K562 (cell line): ENCODE measurements at regions not wholly inside any gene's neighbourhood (a gene's known extent, or its start where the extent isn't known, plus 50 kb on each side); places are given as distances from the start of the nearest gene placed in this dataset.

ENCODE experiments used
- ATAC-seq: fragments of 200-7000 bp; cut with Tn5 transposase; 3 replicates; pipeline ENCODE4 v1.9.1; 2020; ENCODE audit warnings: moderate library complexity
- BruUV-seq: library from RNA; stranded (reverse); fragments of 400-500 nt; replicated peaks from 2 replicates; lab custom pipeline; 2021; lab: Mats Ljungman, UMichigan
- CTCF ChIA-PET: fragments of 300-600 bp; formaldehyde crosslinking; extraction: SDS; loops from one replicate; lab custom pipeline; 2021; ENCODE audit warnings: low intra/inter-chr PET ratio; lab: Yijun Ruan, JAX
- POLR2A ChIA-PET: fragments of 300-600, 350-650 bp; sonication (Branson Sonifier 250); formaldehyde crosslinking; extraction: SDS; loops from one replicate; lab custom pipeline; 2021; ENCODE audit warnings: antibody characterized with exemption, inconsistent platforms; lab: Yijun Ruan, JAX
- DNase-seq, 4 experiments: peaks; one replicate each; pipeline versions ENCODE4 v3.0.0 to v3.0.0-alpha.2; 2011 to 2018; ENCODE audit warnings: low spot score in 3 of 4, mixed read lengths in 3 of 4; ENCODE audit errors: extremely low read depth in 1 of 4
- FAIRE-seq: peaks from 2 replicates; lab custom pipeline; 2011; peaks lifted over from hg19 to GRCh38; lab: Jason Lieb, UNC
- H2AFZ ChIP-seq: 2 replicates; pipeline ENCODE4 v1.6.0; 2011; ENCODE audit warnings: low read depth, low read length, control low read depth, inconsistent platforms
- H3K27ac ChIP-seq: fragments of 200-600 bp; 3 replicates; pipeline ENCODE4 v1.8.0; 2011; ENCODE audit warnings: low read depth, mild to moderate bottlenecking, control low read depth, inconsistent platforms, low read length, moderate library complexity, mixed read lengths; ENCODE audit errors: extremely low read depth
- H3K27me3 ChIP-seq, 2 experiments: fragments of 300-600 bp in 1 of 2; 2 replicates in 1 of 2; 3 replicates in 1 of 2; pipeline versions ENCODE4 v1.6.0 to v1.8.0; 2011; ENCODE audit warnings: inconsistent platforms in 2 of 2, low read length in 2 of 2, mild to moderate bottlenecking in 1 of 2, mixed read lengths in 1 of 2, moderate library complexity in 1 of 2; ENCODE audit not compliant: control insufficient read depth in 2 of 2, insufficient read depth in 2 of 2
- H3K36me3 ChIP-seq: fragments of 300-600 bp; 3 replicates; pipeline ENCODE4 v1.8.0; 2011; ENCODE audit warnings: mild to moderate bottlenecking, low read length, inconsistent platforms; ENCODE audit not compliant: control insufficient read depth, insufficient read depth
- H3K4me1 ChIP-seq, 2 experiments: fragments of 200-600 bp in 1 of 2; replicated peaks in 1 of 2; 2 replicates in 1 of 2; 3 replicates in 1 of 2; pipeline versions ENCODE4 v1.5.1 to v1.8.0; 2011; ENCODE audit warnings: inconsistent platforms in 2 of 2, low read length in 2 of 2, mild to moderate bottlenecking in 1 of 2, mixed read lengths in 1 of 2, moderate library complexity in 1 of 2; ENCODE audit not compliant: control insufficient read depth in 2 of 2, insufficient read depth in 2 of 2
- H3K4me2 ChIP-seq: 2 replicates; pipeline ENCODE4 v1.6.1; 2011; ENCODE audit warnings: low read length, control low read depth, inconsistent platforms, mixed read lengths; ENCODE audit not compliant: insufficient read depth
- H3K4me3 ChIP-seq: fragments of 200-600 bp; sonication (generic), shearing (Covaris generic); 2 replicates; pipeline ENCODE4 v1.5.1; 2016; ENCODE audit warnings: control low read depth, inconsistent platforms
- H3K79me2 ChIP-seq: fragments of 200-600 bp; 3 replicates; pipeline ENCODE4 v1.8.0; 2011; ENCODE audit warnings: low read length, inconsistent platforms; ENCODE audit not compliant: control insufficient read depth, insufficient read depth
- H3K9ac ChIP-seq, 2 experiments: 2 replicates each; pipeline versions ENCODE4 v1.6.0 to v1.6.1; 2011; ENCODE audit warnings: low read depth in 2 of 2, low read length in 2 of 2, control low read depth in 1 of 2, inconsistent platforms in 1 of 2, mild to moderate bottlenecking in 1 of 2, mixed read lengths in 1 of 2; ENCODE audit not compliant: insufficient read depth in 1 of 2
- H3K9me1 ChIP-seq: one replicate; pipeline ENCODE4 v1.6.0; 2011; ENCODE audit warnings: inconsistent platforms, mild to moderate bottlenecking, low read length, moderate library complexity; ENCODE audit not compliant: control insufficient read depth, insufficient read depth
- H3K9me3 ChIP-seq: replicated peaks from 2 replicates; pipeline ENCODE4 v1.5.1; 2011; ENCODE audit warnings: low read depth, low read length, inconsistent platforms; ENCODE audit not compliant: control insufficient read depth, insufficient read depth
- H4K20me1 ChIP-seq: replicated peaks from 2 replicates; pipeline ENCODE4 v1.6.1; 2011; ENCODE audit warnings: low read length, inconsistent platforms, mixed read lengths; ENCODE audit not compliant: control insufficient read depth, insufficient read depth
- COPS2 ChIP-seq: fragments of 450-650 bp; conservative IDR thresholded peaks from 2 replicates; pipeline ENCODE4 v1.6.1; 2016; ENCODE audit warnings: mild to moderate bottlenecking, moderate library complexity
- EP300 ChIP-seq: IDR thresholded peaks from 2 replicates; pipeline ENCODE4 v1.6.1; 2012; ENCODE audit warnings: low read length, improper control_type of control experiment
- HDAC3 ChIP-seq: fragments of 450-650 bp; IDR thresholded peaks from 2 replicates; pipeline ENCODE4 v1.6.1; 2018; ENCODE audit warnings: borderline replicate concordance, mild to moderate bottlenecking, moderate library complexity; ENCODE audit not compliant: partially characterized antibody
- HMG20A ChIP-seq: fragments of 450-650 bp; formaldehyde crosslinking; conservative IDR thresholded peaks from 2 replicates; pipeline ENCODE4 v1.4.0; 2020; ENCODE audit warnings: mild to moderate bottlenecking, mixed read lengths
- LEF1 ChIP-seq: fragments of 450-650 bp; IDR thresholded peaks from 2 replicates; pipeline ENCODE4 v1.6.1; 2016; ENCODE audit warnings: mild to moderate bottlenecking
- MGA ChIP-seq: fragments of 450-650 bp; IDR thresholded peaks from 2 replicates; pipeline ENCODE4 v1.6.1; 2016; ENCODE audit warnings: mild to moderate bottlenecking, moderate library complexity
- MYBL2 ChIP-seq, 2 experiments: fragments of 450-650 bp in 1 of 2; sonication (generic) in 1 of 2; formaldehyde crosslinking in 1 of 2; IDR thresholded peaks; 2 replicates each; pipeline versions ENCODE4 v1.6.1 to v1.8.1; 2017 to 2022; ENCODE audit warnings: borderline replicate concordance in 1 of 2, inconsistent platforms in 1 of 2, low read depth in 1 of 2, mild to moderate bottlenecking in 1 of 2, missing genetic modification reagents in 1 of 2, moderate library complexity in 1 of 2
- RFX5 ChIP-seq: IDR thresholded peaks from 2 replicates; pipeline ENCODE4 v1.6.1; 2011; ENCODE audit warnings: low read depth, mild to moderate bottlenecking, improper control_type of control experiment, low read length
- SMARCA4 ChIP-seq: fragments of 450-650 bp; IDR thresholded peaks from 2 replicates; pipeline ENCODE4 v1.6.1; 2016
- TBL1XR1 ChIP-seq, 2 experiments: IDR thresholded peaks; 2 replicates each; pipeline ENCODE4 v1.6.1; 2012; ENCODE audit warnings: improper control_type of control experiment in 2 of 2, low read length in 2 of 2, mild to moderate bottlenecking in 1 of 2
- ZNF23 ChIP-seq: fragments of 250-450 bp; sonication (Bioruptor Pico); IDR thresholded peaks from 2 replicates; pipeline ENCODE4 v1.4.0; 2020; ENCODE audit warnings: mild to moderate bottlenecking
- ZNF445 ChIP-seq: fragments of 250-450 bp; sonication (Bioruptor Pico); IDR thresholded peaks from 2 replicates; pipeline ENCODE4 v1.4.0; 2020; ENCODE audit warnings: low read depth, mild to moderate bottlenecking, moderate library complexity
- ZNF699 ChIP-seq: fragments of 250-450 bp; sonication (Bioruptor Pico); IDR thresholded peaks from 2 replicates; pipeline ENCODE4 v1.8.0; 2021; ENCODE audit warnings: mild to moderate bottlenecking, moderate library complexity; ENCODE audit not compliant: insufficient replicate concordance
- WGBS: fragments of 100-300 bp; shearing (Covaris generic); methylation state at CpG from one replicate; pipeline ENCODE4 v1.1.6; 2016; ENCODE audit warnings: low coverage, mixed read lengths; ENCODE audit not compliant: insufficient coverage; ENCODE audit errors: missing lambda C conversion rate; 5-methylcytosine and 5-hydroxymethylcytosine counted together
- in situ Hi-C: fragments of 300-500 bp; cut with MboI; formaldehyde crosslinking; loops from 4 replicates; pipeline ENCODE4 v1.15.0; 2018; ENCODE audit warnings: inconsistent platforms, mixed read lengths
- intact Hi-C: fragments of 100-400 bp; cut with micrococcal nuclease; formaldehyde crosslinking; loops from 2 replicates; pipeline ENCODE4 v1.14.2; 2022

GRCh38 chr10:90984898-90985297 is 64.0 kb upstream of the ANKRD1 start:
- ATAC-seq (no peak), FAIRE-seq (no peak), DNase-seq (no peak)
- in situ Hi-C loops: no loop called here
- no peak overlapping the region for H2AFZ ChIP-seq
- no peaks in the 10 kb centered on the region for H3K79me2 ChIP-seq
- no peaks in the 10 kb centered on the region for H3K36me3 ChIP-seq
- intact Hi-C loops: no loop called here
- H4K20me1 ChIP-seq: no peaks in the 10 kb centered on the region
- no peaks in the 10 kb centered on the region for H3K9me3 ChIP-seq
- H3K4me2 ChIP-seq: no peak overlapping the region
- no peak overlapping the region for H3K9ac ChIP-seq
- CTCF ChIA-PET: no interaction called here
- 0% methylated on average over 3 of the region's 3 CpGs for WGBS
- H3K9me1 ChIP-seq: no peaks in the 10 kb centered on the region
- no peak overlapping the region for H3K4me3 ChIP-seq
- POLR2A ChIA-PET: no interaction called here
- H3K27ac ChIP-seq: no peak overlapping the region
- peaks cover 0 to 5% of the 10 kb centered on the region in 2 experiments; a peak in 2 of 5 replicates for H3K27me3 ChIP-seq
- no peaks in the 10 kb centered on the region for H3K4me1 ChIP-seq
- no TSS peak for BruUV-seq
- no peak for TF ChIP-seq EP300
- no peak for TF ChIP-seq ZNF445 (CRISPR knock-in tag)
- TF ChIP-seq MGA: no peak
- no peak for TF ChIP-seq SMARCA4
- TF ChIP-seq ZNF23 (CRISPR knock-in tag): no peak
- no peak for TF ChIP-seq HMG20A (CRISPR knock-in tag)
- no peak for TF ChIP-seq RFX5
- no peak for TF ChIP-seq MYBL2 (IDR thresholded peaks at IDR 0.05; ENCODE audit: low read depth)
- TF ChIP-seq MYBL2 (CRISPR knock-in tag; IDR thresholded peaks at IDR 0.05; ENCODE audit: borderline replicate concordance): no peak
- no peak for TF ChIP-seq TBL1XR1 (IDR thresholded peaks at IDR 0.05; ENCODE audit: low read length in 2 of 2)
- TF ChIP-seq LEF1: no peak
- no peak for TF ChIP-seq ZNF699 (CRISPR knock-in tag)
- TF ChIP-seq HDAC3: no peak
- no peak for TF ChIP-seq COPS2
